ENCODE measurements at regions not wholly inside any gene's neighbourhood (a gene's known extent, or its start where the extent isn't known, plus 50 kb on each side); places are given as distances from the start of the nearest gene placed in this dataset.

- TF ChIP-seq CTCF (IDR thresholded peaks at IDR 0.05) (no peak), POLR2A (IDR thresholded peaks at IDR 0.05) (no peak)
These were observed 430.6 kb downstream of the RPS24 start for GRCh38 chr10:78464118-78464855.

Measured in testis (tissue), 2 donors.